A549 (cell line): ENCODE measurements at regions not wholly inside any gene's neighbourhood (a gene's known extent, or its start where the extent isn't known, plus 50 kb on each side); places are given as distances from the start of the nearest gene placed in this dataset.

Source experiments
- ATAC-seq, 2 experiments: fragments of 200-7000 bp in 1 of 2; fragments of >200 bp in 1 of 2; cut with Nextera tagmentation in 1 of 2; cut with Tn5 transposase in 1 of 2; 3 replicates each; pipeline versions ENCODE4 v1.8.0 to v1.9.1; 2018 to 2020; ENCODE audit warnings: mild to moderate bottlenecking in 1 of 2, moderate library complexity in 1 of 2
- CTCF ChIA-PET: fragments of 300-600 bp; sonication (Branson Sonifier 250); formaldehyde crosslinking; extraction: SDS; loops from one replicate; lab custom pipeline; 2021; ENCODE audit warnings: antibody characterized with exemption, inconsistent platforms; lab: Yijun Ruan, JAX
- POLR2A ChIA-PET: fragments of 350-600 bp; formaldehyde crosslinking; extraction: SDS; loops from one replicate; lab custom pipeline; 2021; ENCODE audit warnings: antibody characterized with exemption, inconsistent platforms; lab: Yijun Ruan, JAX
- DNase-seq, 2 experiments: peaks; one replicate each; pipeline versions ENCODE4 v3.0.0 to v3.0.0-alpha.2; 2011 to 2016; ENCODE audit warnings: low read depth in 1 of 2, low spot score in 1 of 2
- FAIRE-seq: peaks from 2 replicates; lab custom pipeline; 2011; peaks lifted over from hg19 to GRCh38; lab: Jason Lieb, UNC
- H3K27ac ChIP-seq, 2 experiments: fragments of >200 bp; sonication (Bioruptor Twin); formaldehyde crosslinking; 3 replicates each; pipeline ENCODE4 v1.5.1; 2016 to 2017
- H3K4me1 ChIP-seq: fragments of >200 bp; sonication (Bioruptor Twin); formaldehyde crosslinking; 3 replicates; pipeline ENCODE4 v1.6.1; 2016
- H3K4me2 ChIP-seq: fragments of >200 bp; sonication (Bioruptor Twin); formaldehyde crosslinking; 3 replicates; pipeline ENCODE4 v1.6.1; 2016
- H3K4me3 ChIP-seq: fragments of >200 bp; sonication (Bioruptor Twin); formaldehyde crosslinking; 3 replicates; pipeline ENCODE4 v1.5.1; 2016
- H3K9me3 ChIP-seq: fragments of >200 bp; sonication (Bioruptor Twin); formaldehyde crosslinking; 3 replicates; pipeline ENCODE4 v1.6.1; 2016
- ATOH8 ChIP-seq: fragments of 250-450 bp; sonication (Bioruptor Pico); IDR thresholded peaks from 2 replicates; pipeline ENCODE4 v1.5.0; 2020; ENCODE audit warnings: low read depth, mild to moderate bottlenecking, moderate library complexity
- CHD2 ChIP-seq: fragments of 150-350 bp; IDR thresholded peaks from 2 replicates; pipeline ENCODE4 v1.6.1; 2014; ENCODE audit warnings: low read length; ENCODE audit not compliant: partially characterized antibody
- CHD4 ChIP-seq: fragments of 200-600 bp; sonication (generic); IDR thresholded peaks from 2 replicates; pipeline ENCODE4 v1.6.1; 2016; ENCODE audit warnings: antibody characterized with exemption, mild to moderate bottlenecking, borderline replicate concordance
- CTCF ChIP-seq: fragments of >200 bp; sonication (Bioruptor Twin); formaldehyde crosslinking; IDR thresholded peaks from 3 replicates; pipeline ENCODE4 v1.5.1; 2016
- FOXS1 ChIP-seq: fragments of 250-450 bp; sonication (Bioruptor Pico); IDR thresholded peaks from 2 replicates; pipeline ENCODE4 v1.5.0; 2020; ENCODE audit warnings: mild to moderate bottlenecking, moderate library complexity
- HMGXB4 ChIP-seq: fragments of 250-450 bp; sonication (Bioruptor Pico); IDR thresholded peaks from 2 replicates; pipeline ENCODE4 v1.5.0; 2021; ENCODE audit warnings: mild to moderate bottlenecking, moderate library complexity, borderline replicate concordance
- HOXA7 ChIP-seq: fragments of 250-450 bp; sonication (Bioruptor Pico); IDR thresholded peaks from 2 replicates; pipeline ENCODE4 v1.5.0; 2020; ENCODE audit warnings: mild to moderate bottlenecking, moderate library complexity
- HOXB13 ChIP-seq: fragments of 250-450 bp; sonication (Bioruptor Pico); IDR thresholded peaks from 2 replicates; pipeline ENCODE4 v1.5.0; 2020; ENCODE audit warnings: low read depth, mild to moderate bottlenecking, moderate library complexity
- KDM1A ChIP-seq: fragments of 200-600 bp; sonication (generic); IDR thresholded peaks from 2 replicates; pipeline ENCODE4 v1.6.1; 2016; ENCODE audit warnings: low read depth, mild to moderate bottlenecking
- MAFK ChIP-seq: fragments of 450-650 bp; IDR thresholded peaks from 2 replicates; pipeline ENCODE4 v1.6.1; 2014; ENCODE audit not compliant: partially characterized antibody
- MYC ChIP-seq: IDR thresholded peaks from 2 replicates; pipeline ENCODE4 v1.6.1; 2012; ENCODE audit warnings: mild to moderate bottlenecking, inconsistent platforms, low read length, improper control_type of control experiment, borderline replicate concordance
- PBX3 ChIP-seq: IDR thresholded peaks from 2 replicates; pipeline ENCODE4 v1.6.1; 2012
- POLR2A ChIP-seq: IDR thresholded peaks from 2 replicates; pipeline ENCODE4 v1.6.1; 2012; ENCODE audit warnings: mild to moderate bottlenecking, low read length
- RAD21 ChIP-seq, 2 experiments: fragments of >200 bp in 1 of 2; sonication (Bioruptor Twin) in 1 of 2; formaldehyde crosslinking in 1 of 2; IDR thresholded peaks in 1 of 2; conservative IDR thresholded peaks in 1 of 2; 2 replicates in 1 of 2; 3 replicates in 1 of 2; pipeline ENCODE4 v1.6.1; 2012 to 2018; ENCODE audit warnings: inconsistent platforms in 1 of 2
- SMC3 ChIP-seq: fragments of >200 bp; sonication (Bioruptor Twin); formaldehyde crosslinking; IDR thresholded peaks from 3 replicates; pipeline ENCODE4 v1.6.1; 2018; ENCODE audit warnings: inconsistent platforms
- TFCP2L1 ChIP-seq: fragments of 250-450 bp; sonication (Bioruptor Pico); IDR thresholded peaks from 2 replicates; pipeline ENCODE4 v1.5.0; 2021; ENCODE audit warnings: mild to moderate bottlenecking
- TP53 ChIP-seq: fragments of 250-450 bp; sonication (Bioruptor Pico); IDR thresholded peaks from 2 replicates; pipeline ENCODE4 v1.5.0; 2021; ENCODE audit warnings: mild to moderate bottlenecking, moderate library complexity
- USF2 ChIP-seq: fragments of 450-650 bp; IDR thresholded peaks from 2 replicates; pipeline ENCODE4 v1.6.1; 2014; ENCODE audit warnings: antibody characterized with exemption
- ZC3H11A ChIP-seq: fragments of 450-650 bp; IDR thresholded peaks from 2 replicates; pipeline ENCODE4 v1.6.1; 2014; ENCODE audit warnings: antibody characterized with exemption, mild to moderate bottlenecking
- ZNF302 ChIP-seq: fragments of 250-450 bp; sonication (Bioruptor Pico); IDR thresholded peaks from 2 replicates; pipeline ENCODE4 v1.9.0; 2021; ENCODE audit warnings: inconsistent platforms, mild to moderate bottlenecking, moderate library complexity
- ZSCAN20 ChIP-seq: fragments of 250-450 bp; sonication (Bioruptor Pico); IDR thresholded peaks from 2 replicates; pipeline ENCODE4 v1.8.0; 2022; ENCODE audit warnings: mild to moderate bottlenecking, moderate library complexity
- WGBS: methylation state at CpG from one replicate; pipeline ENCODE4 v1.1.6; 2017; ENCODE audit errors: missing lambda C conversion rate; 5-methylcytosine and 5-hydroxymethylcytosine counted together

GRCh38 chr9:23914431-23915003, 88.5 kb upstream of the ELAVL2 start:
- FAIRE-seq, result no peak
- no peak for TF ChIP-seq MAFK
- no peak for TF ChIP-seq ZNF302
- TF ChIP-seq POLR2A, result no peak
- TF ChIP-seq CTCF, result no peak
- no peak for TF ChIP-seq HOXB13 (CRISPR knock-in tag)
- TF ChIP-seq ATOH8, result no peak
- TF ChIP-seq SMC3, result no peak

GRCh38 chr9:23907343-23907742, 81.3 kb upstream of the ELAVL2 start:
- FAIRE-seq (no peak), DNase-seq (no peak), ATAC-seq (no peak)
- Histone ChIP-seq H3K4me3 (no peak overlapping the region), H3K4me1 (no peaks in the 10 kb centered on the region), H3K4me2 (no peak overlapping the region), H3K9me3 (no peaks in the 10 kb centered on the region), H3K27ac (no peak overlapping the region)
- TF ChIP-seq FOXS1 (no peak), HOXA7 (CRISPR knock-in tag) (no peak), HMGXB4 (CRISPR knock-in tag) (no peak), ZSCAN20 (no peak), USF2 (no peak), RAD21 (conservative IDR thresholded peaks at IDR 0.05 in 1 of 2, IDR thresholded peaks at IDR 0.05 in 1 of 2) (no peak), ZC3H11A (no peak), PBX3 (no peak), CHD4 (no peak), MYC (no peak), TFCP2L1 (CRISPR knock-in tag) (no peak), CHD2 (no peak), KDM1A (no peak), TP53 (CRISPR knock-in tag) (no peak)
- 0% methylated on average over 1 of the region's 1 CpG for WGBS
- CTCF ChIA-PET, result no interaction called here
- POLR2A ChIA-PET, result no interaction called here

More at GRCh38 chr9:23914431-23915003, 88.5 kb upstream of the ELAVL2 start:
- H3K4me3 ChIP-seq, result no peak overlapping the region
- no peaks in the 10 kb centered on the region for H3K9me3 ChIP-seq
- DNase-seq, result no peak
- ChIA-PET POLR2A (no interaction called here), CTCF (no interaction called here)
- no peak for ATAC-seq
- 24% methylated on average over 11 of the region's 17 CpGs for WGBS
- no peak overlapping the region for H3K27ac ChIP-seq
- no peak overlapping the region for H3K4me2 ChIP-seq
- no peaks in the 10 kb centered on the region for H3K4me1 ChIP-seq
